KMS-11 (cell line): ENCODE measurements at regions not wholly inside any gene's neighbourhood (a gene's known extent, or its start where the extent isn't known, plus 50 kb on each side); places are given as distances from the start of the nearest gene placed in this dataset.

Experiments
- H2AFZ ChIP-seq: fragments of 200-600 bp; sonication (generic); 2 replicates; pipeline ENCODE4 v1.6.1; 2016; ENCODE audit warnings: antibody characterized with exemption, mixed run types, low read depth
- H3K27ac ChIP-seq: fragments of 200-600 bp; sonication (generic); 2 replicates; pipeline ENCODE4 v1.6.1; 2016; ENCODE audit warnings: mild to moderate bottlenecking, mixed run types
- H3K27me3 ChIP-seq: fragments of 200-600 bp; sonication (generic); 2 replicates; pipeline ENCODE4 v1.6.1; 2017; ENCODE audit warnings: mild to moderate bottlenecking, low read depth, mixed run types, moderate library complexity; ENCODE audit not compliant: insufficient read depth
- H3K36me3 ChIP-seq: fragments of 200-600 bp; sonication (generic); 2 replicates; pipeline ENCODE4 v1.6.1; 2017; ENCODE audit warnings: mild to moderate bottlenecking, mixed run types; ENCODE audit not compliant: insufficient read depth
- H3K4me1 ChIP-seq: fragments of 200-600 bp; sonication (generic); 2 replicates; pipeline ENCODE4 v1.6.1; 2016; ENCODE audit warnings: mild to moderate bottlenecking, low read depth, mixed run types; ENCODE audit not compliant: poor library complexity, severe bottlenecking
- H3K4me2 ChIP-seq: fragments of 200-600 bp; sonication (generic); 2 replicates; pipeline ENCODE4 v1.7.0; 2016; ENCODE audit warnings: mild to moderate bottlenecking, mixed run types
- H3K4me3 ChIP-seq: fragments of 200-600 bp; sonication (generic); IDR thresholded peaks from 2 replicates; pipeline ENCODE4 v1.6.1; 2017; ENCODE audit warnings: low read depth, low read length, mixed read lengths; ENCODE audit not compliant: insufficient read depth
- H3K79me2 ChIP-seq: fragments of 200-600 bp; sonication (generic); 2 replicates; pipeline ENCODE4 v1.6.1; 2016; ENCODE audit warnings: low read depth, mixed run types; ENCODE audit not compliant: insufficient read depth
- H3K9ac ChIP-seq: fragments of 200-600 bp; sonication (generic); 2 replicates; pipeline ENCODE4 v1.6.1; 2016; ENCODE audit warnings: mild to moderate bottlenecking, mixed run types
- H4K20me1 ChIP-seq: fragments of 200-600 bp; sonication (generic); 2 replicates; pipeline ENCODE4 v1.6.1; 2016; ENCODE audit warnings: mild to moderate bottlenecking, mixed run types; ENCODE audit not compliant: insufficient read depth
- TF ChIP-seq, protein P1 (sequence below): fragments of 200-600 bp; sonication (generic); conservative IDR thresholded peaks from 2 replicates; pipeline ENCODE4 v1.6.1; 2017; ENCODE audit warnings: low read depth, mild to moderate bottlenecking, antibody characterized with exemption, low read length, moderate library complexity, mixed read lengths

DNA sequence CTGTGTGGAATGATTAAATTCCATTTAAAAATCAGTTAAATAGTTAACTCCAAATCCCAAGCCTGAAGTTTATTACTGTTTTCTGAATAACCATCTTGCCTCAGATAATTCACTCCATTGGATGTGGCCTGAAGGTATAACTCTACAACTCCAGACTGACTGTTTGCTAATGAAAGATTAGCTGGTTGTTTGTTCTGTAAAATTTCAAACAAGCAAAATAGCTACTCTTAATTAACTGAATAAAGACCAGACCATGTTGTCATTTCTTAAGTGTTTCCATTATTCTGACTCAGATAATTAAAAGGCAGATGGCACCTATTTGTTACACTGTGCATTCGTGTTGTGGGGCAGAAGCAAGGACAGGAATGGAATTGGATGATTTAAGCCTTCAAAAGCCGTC lies 78.5 kb upstream of the DDIT4L start:
- Histone ChIP-seq H3K36me3 (no peaks in the 10 kb centered on the region), H3K27ac (no peak overlapping the region), H3K9ac (no peak overlapping the region), H3K4me3 (no peak overlapping the region), H3K4me2 (no peak overlapping the region), H2AFZ (no peak overlapping the region), H3K79me2 (no peaks in the 10 kb centered on the region), H4K20me1 (no peaks in the 10 kb centered on the region), H3K27me3 (no peaks in the 10 kb centered on the region), H3K4me1 (no peaks in the 10 kb centered on the region)
- TF ChIP-seq, protein P1, sequence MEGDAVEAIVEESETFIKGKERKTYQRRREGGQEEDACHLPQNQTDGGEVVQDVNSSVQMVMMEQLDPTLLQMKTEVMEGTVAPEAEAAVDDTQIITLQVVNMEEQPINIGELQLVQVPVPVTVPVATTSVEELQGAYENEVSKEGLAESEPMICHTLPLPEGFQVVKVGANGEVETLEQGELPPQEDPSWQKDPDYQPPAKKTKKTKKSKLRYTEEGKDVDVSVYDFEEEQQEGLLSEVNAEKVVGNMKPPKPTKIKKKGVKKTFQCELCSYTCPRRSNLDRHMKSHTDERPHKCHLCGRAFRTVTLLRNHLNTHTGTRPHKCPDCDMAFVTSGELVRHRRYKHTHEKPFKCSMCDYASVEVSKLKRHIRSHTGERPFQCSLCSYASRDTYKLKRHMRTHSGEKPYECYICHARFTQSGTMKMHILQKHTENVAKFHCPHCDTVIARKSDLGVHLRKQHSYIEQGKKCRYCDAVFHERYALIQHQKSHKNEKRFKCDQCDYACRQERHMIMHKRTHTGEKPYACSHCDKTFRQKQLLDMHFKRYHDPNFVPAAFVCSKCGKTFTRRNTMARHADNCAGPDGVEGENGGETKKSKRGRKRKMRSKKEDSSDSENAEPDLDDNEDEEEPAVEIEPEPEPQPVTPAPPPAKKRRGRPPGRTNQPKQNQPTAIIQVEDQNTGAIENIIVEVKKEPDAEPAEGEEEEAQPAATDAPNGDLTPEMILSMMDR: no peak

DNA sequence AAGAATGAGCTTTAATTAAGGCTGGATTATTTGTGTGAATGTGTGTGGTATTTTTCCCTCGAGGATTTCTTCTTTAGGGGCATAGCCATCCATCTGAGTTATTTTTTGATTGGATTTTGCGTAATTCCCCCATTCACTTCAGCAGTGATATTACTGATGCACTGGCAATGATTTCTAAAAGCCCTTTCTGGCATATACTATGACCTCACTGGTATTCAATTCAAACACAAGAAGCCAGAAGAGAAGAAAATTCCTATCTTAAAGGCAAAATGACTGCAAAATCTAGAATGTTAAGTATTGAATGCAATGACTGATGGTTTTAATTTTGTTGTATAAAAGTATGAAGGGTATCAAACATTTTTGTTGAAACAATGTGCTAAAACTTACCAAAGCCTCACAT lies 71.1 kb upstream of the DDIT4L start:
- Histone ChIP-seq H3K79me2 (no peaks in the 10 kb centered on the region), H3K9ac (no peak overlapping the region), H3K36me3 (no peaks in the 10 kb centered on the region), H3K4me2 (no peak overlapping the region), H4K20me1 (no peaks in the 10 kb centered on the region), H3K4me3 (no peak overlapping the region), H3K4me1 (no peaks in the 10 kb centered on the region), H2AFZ (no peak overlapping the region), H3K27me3 (no peaks in the 10 kb centered on the region), H3K27ac (no peak overlapping the region)
- TF ChIP-seq, protein P1: no peak

DNA sequence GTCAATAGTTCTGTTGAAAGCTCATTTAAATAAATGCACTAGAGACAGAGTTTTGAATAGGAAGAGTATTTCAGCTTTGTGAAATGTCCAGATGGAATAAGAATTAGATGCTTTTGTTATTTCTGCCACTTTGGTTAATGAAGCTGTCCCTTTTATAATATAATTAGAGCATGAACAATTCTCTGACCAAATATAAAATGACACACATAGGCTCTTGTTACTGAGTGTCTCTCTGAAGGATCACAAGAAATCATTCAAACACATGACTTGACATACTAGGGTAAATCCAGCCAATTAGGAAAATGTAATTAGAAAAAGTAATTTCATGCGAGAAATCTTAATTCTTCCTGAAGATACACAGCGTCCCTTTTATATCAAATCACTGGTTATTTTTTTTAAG lies 68.4 kb upstream of the DDIT4L start:
- Histone ChIP-seq H3K4me3 (no peak overlapping the region), H3K36me3 (no peaks in the 10 kb centered on the region), H3K4me1 (no peaks in the 10 kb centered on the region), H3K27me3 (no peaks in the 10 kb centered on the region), H4K20me1 (no peaks in the 10 kb centered on the region), H3K4me2 (no peak overlapping the region), H3K27ac (no peak overlapping the region), H3K9ac (no peak overlapping the region), H3K79me2 (no peaks in the 10 kb centered on the region), H2AFZ (no peak overlapping the region)
- TF ChIP-seq, protein P1: no peak

DNA sequence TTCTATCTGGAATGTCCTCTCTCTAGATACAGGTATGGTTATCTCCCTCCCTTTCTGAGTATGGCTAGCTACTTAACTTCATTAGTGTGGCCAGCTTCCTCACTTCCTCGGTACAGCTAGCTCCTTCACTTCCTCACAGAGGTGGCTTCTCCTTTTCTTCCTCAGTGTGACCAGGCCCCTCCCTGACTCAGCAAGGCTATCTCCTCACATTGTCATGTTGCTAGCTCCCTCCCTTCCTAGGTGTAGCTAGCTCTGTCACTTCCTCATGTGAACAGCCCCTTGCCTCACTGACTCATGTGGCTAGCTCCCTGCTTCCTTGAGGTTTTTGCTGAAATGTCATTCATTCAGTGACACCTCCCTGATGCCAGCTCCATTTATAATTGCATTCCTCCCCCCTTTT lies 67.3 kb upstream of the DDIT4L start:
- H2AFZ ChIP-seq: no peak overlapping the region
- no peak overlapping the region for H3K9ac ChIP-seq
- no peaks in the 10 kb centered on the region for H3K36me3 ChIP-seq
- H3K27ac ChIP-seq: no peak overlapping the region
- no peaks in the 10 kb centered on the region for H4K20me1 ChIP-seq
- H3K4me2 ChIP-seq: no peak overlapping the region
- H3K4me1 ChIP-seq: no peaks in the 10 kb centered on the region
- TF ChIP-seq, protein P1: no peak
- H3K79me2 ChIP-seq: no peaks in the 10 kb centered on the region
- no peaks in the 10 kb centered on the region for H3K27me3 ChIP-seq
- H3K4me3 ChIP-seq: no peak overlapping the region

DNA sequence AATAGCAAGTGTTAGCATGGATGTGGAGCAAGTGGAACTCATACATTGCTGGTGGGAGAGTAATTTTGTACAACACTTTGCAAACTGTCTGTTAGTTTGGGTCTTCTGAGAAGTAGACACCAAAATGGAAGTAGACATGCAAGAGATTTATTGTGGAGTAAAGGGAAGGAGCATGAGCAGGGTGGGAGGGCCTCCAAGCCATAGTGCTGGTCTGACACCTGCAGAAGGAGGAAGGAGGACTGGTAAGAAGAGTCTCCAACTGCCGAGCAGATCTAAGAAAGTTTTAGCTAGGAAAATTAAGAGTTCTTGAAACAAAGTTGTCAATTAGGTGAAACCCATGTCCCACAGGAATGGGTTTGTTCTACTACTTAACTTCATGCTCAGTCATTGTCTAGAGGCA lies 64.0 kb upstream of the DDIT4L start:
- H2AFZ ChIP-seq: no peak overlapping the region

More for the DNA sequence above, 64.0 kb upstream of the DDIT4L start:
- H3K9ac ChIP-seq: no peak overlapping the region
- H3K36me3 ChIP-seq: no peaks in the 10 kb centered on the region
- no peaks in the 10 kb centered on the region for H3K79me2 ChIP-seq
- no peak overlapping the region for H3K27ac ChIP-seq
- TF ChIP-seq, protein P1: no peak
- H3K4me2 ChIP-seq: no peak overlapping the region
- no peaks in the 10 kb centered on the region for H4K20me1 ChIP-seq
- no peaks in the 10 kb centered on the region for H3K4me1 ChIP-seq
- no peaks in the 10 kb centered on the region for H3K27me3 ChIP-seq
- H3K4me3 ChIP-seq: no peak overlapping the region
